ENCODE measurements at regions not wholly inside any gene's neighbourhood (a gene's known extent, or its start where the extent isn't known, plus 50 kb on each side); places are given as distances from the start of the nearest gene placed in this dataset.
"Not testable (repeated sequence)": the region's sequence is repeated elsewhere in the genome, so short reads cannot be mapped to it uniquely, and the experiment has no call there.

GRCh38 chr17:70447588-70447987, 278.3 kb downstream of the KCNJ2 start:
- intact Hi-C loops (cut with micrococcal nuclease) (no loop called here), dilution Hi-C loops (cut with MboI; ENCODE audit: extremely low pct_ligation_motif_present, low sequenced_read_pairs) (no loop called here)
- no peaks in the 10 kb centered on the region for H3K9me3 ChIP-seq (replicated peaks; ENCODE audit: control insufficient read depth, insufficient read depth, low read length)
- H3K4me2 ChIP-seq (ENCODE audit: insufficient read depth, low read length) = no peak overlapping the region
- BruUV-seq (replicated peaks) = no TSS peak
- ChIA-PET CTCF (no interaction called here), POLR2A (no interaction called here)
- no peaks in the 10 kb centered on the region for H4K20me1 ChIP-seq (replicated peaks; ENCODE audit: control insufficient read depth, extremely low read depth, insufficient read depth, low read length)
- no peaks in the 10 kb centered on the region for H3K4me1 ChIP-seq (ENCODE audit: control insufficient read depth, extremely low read depth, insufficient read depth, low read length)
- no peaks in the 10 kb centered on the region for H3K79me2 ChIP-seq (ENCODE audit: control insufficient read depth, insufficient read depth, low read length)
- H3K4me3 ChIP-seq (replicated peaks in 1 of 3; ENCODE audit: insufficient read depth in 1 of 3, low read depth in 1 of 3, low read length in 3 of 3) = no peak overlapping the region
- no peak overlapping the region for H3K27ac ChIP-seq (ENCODE audit: insufficient read depth, low read depth, low read length)
- H3K9me1 ChIP-seq (replicated peaks; ENCODE audit: control insufficient read depth, extremely low read depth, insufficient read depth, low read length) = no peaks in the 10 kb centered on the region
- H3K9ac ChIP-seq (replicated peaks; ENCODE audit: extremely low read depth, insufficient read depth, low read length) = no peak overlapping the region
- TF ChIP-seq POLR2AphosphoS5 (IDR thresholded peaks at IDR 0.05; ENCODE audit: insufficient read depth, low read depth, low read length) (no peak), EZH2 (IDR thresholded peaks at IDR 0.05; ENCODE audit: borderline replicate concordance, low read depth, low read length, severe bottlenecking) (no peak), POLR2A (IDR thresholded peaks at IDR 0.05; ENCODE audit: low read depth, low read length) (no peak), MYC (IDR thresholded peaks at IDR 0.05; ENCODE audit: low read depth, low read length) (no peak), JUN (IDR thresholded peaks at IDR 0.05; ENCODE audit: borderline replicate concordance, insufficient read depth, insufficient read length, low read depth) (no peak), CTCF (IDR thresholded peaks at IDR 0.05; ENCODE audit: extremely low read depth in 1 of 2, insufficient read depth in 1 of 2, low read depth in 1 of 2, low read length in 2 of 2) (no peak), MAX (IDR thresholded peaks at IDR 0.05; ENCODE audit: insufficient read depth, insufficient read length) (no peak), GATA2 (IDR thresholded peaks at IDR 0.05; ENCODE audit: insufficient read depth, insufficient read length, low read depth, low read length) (no peak), FOS (IDR thresholded peaks at IDR 0.05; ENCODE audit: borderline replicate concordance, insufficient read depth, low read length) (no peak)
- no peaks in the 10 kb centered on the region for H3K27me3 ChIP-seq (ENCODE audit: control insufficient read depth in 2 of 2, insufficient read depth in 2 of 2, low read length in 2 of 2)
- H3K36me3 ChIP-seq (ENCODE audit: control insufficient read depth in 2 of 2, extremely low read depth in 1 of 2, insufficient read depth in 2 of 2, low read length in 2 of 2) = no peaks in the 10 kb centered on the region
- DNase-seq (ENCODE audit: low read depth, low spot score) = no peak
- no peak for FAIRE-seq
- no peak overlapping the region for H2AFZ ChIP-seq (ENCODE audit: low read depth, low read length)

GRCh38 chr17:70453075-70453474, 283.7 kb downstream of the KCNJ2 start:
- H3K36me3 ChIP-seq (ENCODE audit: control insufficient read depth in 2 of 2, extremely low read depth in 1 of 2, insufficient read depth in 2 of 2, low read length in 2 of 2); H3K4me1 ChIP-seq (ENCODE audit: control insufficient read depth, extremely low read depth, insufficient read depth, low read length); DNase-seq (ENCODE audit: low read depth, low spot score); H3K4me2 ChIP-seq (ENCODE audit: insufficient read depth, low read length); H3K27me3 ChIP-seq (ENCODE audit: control insufficient read depth in 2 of 2, insufficient read depth in 2 of 2, low read length in 2 of 2); dilution Hi-C loops (cut with MboI; ENCODE audit: extremely low pct_ligation_motif_present, low sequenced_read_pairs); POLR2A ChIA-PET; BruUV-seq (replicated peaks); H3K9me3 ChIP-seq (replicated peaks; ENCODE audit: control insufficient read depth, insufficient read depth, low read length); H3K9me1 ChIP-seq (replicated peaks; ENCODE audit: control insufficient read depth, extremely low read depth, insufficient read depth, low read length); CTCF ChIA-PET; H2AFZ ChIP-seq (ENCODE audit: low read depth, low read length); FAIRE-seq; H3K27ac ChIP-seq (ENCODE audit: insufficient read depth, low read depth, low read length); H3K4me3 ChIP-seq (replicated peaks in 1 of 3; ENCODE audit: insufficient read depth in 1 of 3, low read depth in 1 of 3, low read length in 3 of 3); H4K20me1 ChIP-seq (replicated peaks; ENCODE audit: control insufficient read depth, extremely low read depth, insufficient read depth, low read length); H3K9ac ChIP-seq (replicated peaks; ENCODE audit: extremely low read depth, insufficient read depth, low read length); H3K79me2 ChIP-seq (ENCODE audit: control insufficient read depth, insufficient read depth, low read length): not testable (repeated sequence)
- intact Hi-C loops (cut with micrococcal nuclease) = loop anchor here (1.0 kb wide), 1 partner anchor 37 kb away; no protein-coding TSS in a partner anchor

Measured in endothelial cell of umbilical vein (primary cell).